ENCODE measurements at regions not wholly inside any gene's neighbourhood (a gene's known extent, or its start where the extent isn't known, plus 50 kb on each side); places are given as distances from the start of the nearest gene placed in this dataset.
A peak's percentile ranks its signal among the peaks of the same experiment; 100 is the strongest.

GRCh38 chr18:46266473-46266872, 162.3 kb downstream of the HAUS1 start:
- TF ChIP-seq CTCF (conservative IDR thresholded peaks at IDR 0.05): no peak
- H3K27ac ChIP-seq: no peak overlapping the region

GRCh38 chr18:46268671-46269070, 164.5 kb downstream of the HAUS1 start:
- no peak overlapping the region for H3K27ac ChIP-seq
- TF ChIP-seq CTCF (conservative IDR thresholded peaks at IDR 0.05): no peak

GRCh38 chr18:46269275-46269674, 165.1 kb downstream of the HAUS1 start:
- no peak for TF ChIP-seq CTCF (conservative IDR thresholded peaks at IDR 0.05)
- H3K27ac ChIP-seq: no peak overlapping the region

- TF ChIP-seq CTCF (conservative IDR thresholded peaks at IDR 0.05): no peak
- H3K27ac ChIP-seq: no peak overlapping the region
Measured at GRCh38 chr18:46271488-46271887, 167.3 kb downstream of the HAUS1 start.

- no peak for TF ChIP-seq CTCF (conservative IDR thresholded peaks at IDR 0.05)
- H3K27ac ChIP-seq: peak overlapping the region; percentile 48
Measured at GRCh38 chr18:46273861-46274260, 169.7 kb downstream of the HAUS1 start.

GRCh38 chr18:46274266-46274665, 170.1 kb downstream of the HAUS1 start:
- TF ChIP-seq CTCF (conservative IDR thresholded peaks at IDR 0.05): no peak
- H3K27ac ChIP-seq: peak overlapping the region; percentile 48

GRCh38 chr18:46275370-46275769, 171.2 kb downstream of the HAUS1 start:
- H3K27ac ChIP-seq: no peak overlapping the region
- no peak for TF ChIP-seq CTCF (conservative IDR thresholded peaks at IDR 0.05)

- H3K27ac ChIP-seq: no peak overlapping the region
- no peak for TF ChIP-seq CTCF (conservative IDR thresholded peaks at IDR 0.05)
Measured at GRCh38 chr18:46276748-46277147, 172.6 kb downstream of the HAUS1 start.

All from VCaP (cell line).